Karpas-422 (cell line): ENCODE measurements at regions not wholly inside any gene's neighbourhood (a gene's known extent, or its start where the extent isn't known, plus 50 kb on each side); places are given as distances from the start of the nearest gene placed in this dataset.

Experiments used
- DNase-seq: peaks from one replicate; pipeline ENCODE4 v3.0.0-alpha.2; 2015
- H2AFZ ChIP-seq: fragments of 200-600 bp; sonication (generic); 2 replicates; pipeline ENCODE4 v1.6.1; 2014; ENCODE audit warnings: antibody characterized with exemption, low read length, mixed read lengths
- H3K27ac ChIP-seq: fragments of 200-600 bp; sonication (generic); 2 replicates; pipeline ENCODE4 v1.5.1; 2014; ENCODE audit warnings: mild to moderate bottlenecking, low read length, moderate library complexity
- H3K27me3 ChIP-seq: fragments of 200-600 bp; sonication (generic); 2 replicates; pipeline ENCODE4 v1.6.1; 2014; ENCODE audit warnings: low read length, mixed read lengths
- H3K36me3 ChIP-seq: fragments of 200-600 bp; sonication (generic); 2 replicates; pipeline ENCODE4 v1.6.1; 2014; ENCODE audit warnings: low read length, mixed read lengths; ENCODE audit not compliant: insufficient read depth
- H3K4me1 ChIP-seq: fragments of 200-600 bp; sonication (generic); 2 replicates; pipeline ENCODE4 v1.6.1; 2014; ENCODE audit warnings: mild to moderate bottlenecking, low read length, mixed read lengths
- H3K4me2 ChIP-seq: fragments of 200-600 bp; sonication (generic); 2 replicates; pipeline ENCODE4 v1.6.1; 2014; ENCODE audit warnings: low read length, low read depth, mild to moderate bottlenecking; ENCODE audit not compliant: poor library complexity, severe bottlenecking
- H3K4me3 ChIP-seq: fragments of 200-600 bp; sonication (generic); 2 replicates; pipeline ENCODE4 v1.5.1; 2014; ENCODE audit warnings: mild to moderate bottlenecking, antibody characterized with exemption, low read length, mixed read lengths
- H3K79me2 ChIP-seq: fragments of 200-600 bp; sonication (generic); 2 replicates; pipeline ENCODE4 v1.6.1; 2014; ENCODE audit warnings: mild to moderate bottlenecking, low read length, mixed read lengths
- H3K9ac ChIP-seq: fragments of 200-600 bp; sonication (generic); 2 replicates; pipeline ENCODE4 v1.6.0; 2014; ENCODE audit warnings: low read length
- H3K9me2 ChIP-seq: fragments of 200-600 bp; sonication (generic), shearing (Covaris generic); replicated peaks from 2 replicates; pipeline ENCODE4 v1.6.0; 2014; ENCODE audit warnings: mild to moderate bottlenecking, low read length, moderate library complexity; ENCODE audit not compliant: insufficient read depth
- H3K9me3 ChIP-seq: fragments of 300-700, 200-600 bp; sonication (generic); 2 replicates; pipeline ENCODE4 v1.6.1; 2014; ENCODE audit warnings: low read length, mixed read lengths
- H4K20me1 ChIP-seq: fragments of 200-600 bp; sonication (generic); 2 replicates; pipeline ENCODE4 v1.6.1; 2014; ENCODE audit warnings: mild to moderate bottlenecking, antibody characterized with exemption, low read length, low read depth; ENCODE audit not compliant: insufficient read depth

DNA sequence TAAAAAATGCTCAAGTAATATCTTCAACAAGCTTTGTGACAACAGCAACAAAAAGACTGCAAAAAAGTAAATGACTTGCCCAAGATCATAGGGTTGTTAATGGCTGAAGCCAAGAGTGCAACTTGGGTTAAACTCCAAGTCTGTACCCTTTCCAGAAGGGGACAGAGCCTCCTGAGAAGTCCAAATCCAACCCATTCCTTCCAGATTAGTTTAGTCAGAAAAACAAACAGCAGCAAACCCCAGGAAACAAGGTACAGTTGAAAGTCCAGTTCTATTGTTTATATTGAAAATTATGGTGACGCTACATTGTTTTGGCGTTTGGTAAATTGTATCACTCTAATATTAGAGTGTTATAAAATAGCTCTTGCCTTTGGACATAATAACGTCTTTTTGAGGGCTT, 239.9 kb downstream of the SPTSSA start:
- H3K79me2 ChIP-seq = no peaks in the 10 kb centered on the region
- H3K27ac ChIP-seq = no peak overlapping the region
- DNase-seq = no peak
- no peaks in the 10 kb centered on the region for H3K36me3 ChIP-seq
- H4K20me1 ChIP-seq = no peaks in the 10 kb centered on the region
- H3K4me1 ChIP-seq = no peaks in the 10 kb centered on the region
- H3K9ac ChIP-seq = no peak overlapping the region
- no peaks in the 10 kb centered on the region for H3K27me3 ChIP-seq
- H3K4me3 ChIP-seq = no peak overlapping the region
- H3K4me2 ChIP-seq = no peak overlapping the region
- H3K9me3 ChIP-seq = no peaks in the 10 kb centered on the region
- no peaks in the 10 kb centered on the region for H3K9me2 ChIP-seq
- no peak overlapping the region for H2AFZ ChIP-seq

DNA sequence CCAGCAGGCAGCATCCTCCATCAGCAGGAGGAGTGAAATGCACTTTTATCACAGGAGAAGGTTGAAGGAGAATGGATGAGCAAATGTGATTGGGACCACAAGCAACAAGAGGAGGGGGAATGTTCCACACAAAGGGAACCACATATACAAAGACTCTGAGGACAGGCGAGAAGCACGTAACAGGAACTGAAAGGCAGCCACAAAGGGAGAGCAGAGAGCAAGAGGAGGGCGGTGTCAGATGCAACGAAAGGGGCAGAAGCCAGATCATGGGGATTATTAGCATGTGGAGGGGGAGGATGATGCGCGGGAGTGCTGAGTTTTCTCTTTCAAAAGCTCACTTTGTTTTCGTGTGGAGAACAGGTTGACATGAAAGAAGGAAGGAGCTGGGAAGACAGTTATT, 241.1 kb downstream of the SPTSSA start:
- Histone ChIP-seq H3K4me1 (no peaks in the 10 kb centered on the region), H3K4me2 (no peak overlapping the region), H3K9ac (no peak overlapping the region), H3K9me3 (no peaks in the 10 kb centered on the region), H3K79me2 (no peaks in the 10 kb centered on the region), H3K4me3 (no peak overlapping the region), H2AFZ (no peak overlapping the region; the same call in 1 of the 2 replicates), H3K9me2 (no peaks in the 10 kb centered on the region), H3K36me3 (no peaks in the 10 kb centered on the region), H4K20me1 (no peaks in the 10 kb centered on the region), H3K27me3 (no peaks in the 10 kb centered on the region), H3K27ac (no peak overlapping the region)
- peak; percentile 51 for DNase-seq

DNA sequence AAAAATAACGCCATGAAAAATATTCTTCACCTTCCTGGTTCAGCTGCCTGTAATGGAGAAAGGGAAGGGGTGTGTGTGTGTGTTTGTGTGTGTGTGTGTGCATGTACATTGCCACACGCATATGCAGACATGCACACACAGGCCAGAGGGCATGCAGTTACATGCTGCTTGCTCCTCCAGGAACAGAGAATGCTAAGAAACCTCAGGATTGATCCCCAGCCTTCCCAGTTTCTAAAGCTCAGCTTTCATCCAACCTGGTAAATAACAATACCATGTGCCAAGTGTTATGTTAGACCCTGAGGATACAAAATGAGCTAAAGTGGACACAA, 241.7 kb downstream of the SPTSSA start:
- Histone ChIP-seq H3K4me3 (no peak overlapping the region), H3K79me2 (no peaks in the 10 kb centered on the region), H3K9me2 (no peaks in the 10 kb centered on the region), H3K4me2 (no peak overlapping the region), H3K4me1 (no peaks in the 10 kb centered on the region), H3K27ac (no peak overlapping the region), H3K9ac (no peak overlapping the region), H2AFZ (no peak overlapping the region), H3K9me3 (no peaks in the 10 kb centered on the region), H4K20me1 (no peaks in the 10 kb centered on the region), H3K36me3 (no peaks in the 10 kb centered on the region), H3K27me3 (no peaks in the 10 kb centered on the region)
- DNase-seq = no peak

DNA sequence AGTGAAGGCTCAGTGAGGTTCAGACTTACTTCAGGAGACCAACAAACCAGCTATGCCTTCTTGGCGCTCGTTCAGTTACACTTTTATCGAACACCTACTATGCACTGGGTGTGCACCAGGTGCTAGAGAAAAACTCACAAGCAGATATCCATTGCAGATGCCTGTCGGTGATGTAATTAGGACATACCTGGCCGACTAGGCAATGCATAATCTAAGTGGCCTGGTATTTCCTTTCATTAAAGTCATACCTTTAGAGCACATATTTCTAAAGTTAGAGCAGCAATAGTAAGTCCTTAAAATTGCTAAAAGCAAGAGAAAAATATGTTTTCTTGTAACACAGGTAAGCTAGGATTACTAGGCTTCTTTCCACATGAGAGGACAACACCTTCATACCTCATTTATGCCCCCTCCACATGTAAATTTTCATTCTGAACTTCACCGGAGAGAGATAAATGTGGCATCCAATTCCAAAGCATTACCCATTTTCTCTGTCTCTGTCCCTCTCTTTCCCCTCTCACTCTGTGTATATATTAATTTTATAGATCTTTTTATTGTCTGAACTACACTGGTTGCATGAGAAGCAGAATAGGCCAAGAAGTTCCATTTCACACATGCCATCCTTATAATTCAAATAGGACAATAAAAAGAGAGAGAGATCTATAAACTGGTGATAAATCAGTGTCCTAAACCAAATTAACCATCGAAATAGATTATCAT, 242.2 kb downstream of the SPTSSA start:
- no peak overlapping the region for H3K9ac ChIP-seq
- H3K4me1 ChIP-seq = no peaks in the 10 kb centered on the region
- no peak overlapping the region for H3K27ac ChIP-seq
- no peaks in the 10 kb centered on the region for H3K79me2 ChIP-seq
- H3K4me2 ChIP-seq = no peak overlapping the region
- no peaks in the 10 kb centered on the region for H3K9me2 ChIP-seq
- H2AFZ ChIP-seq = no peak overlapping the region
- H3K27me3 ChIP-seq = no peaks in the 10 kb centered on the region
- H3K36me3 ChIP-seq = no peaks in the 10 kb centered on the region
- DNase-seq = no peak
- H3K9me3 ChIP-seq = no peaks in the 10 kb centered on the region
- no peak overlapping the region for H3K4me3 ChIP-seq
- no peaks in the 10 kb centered on the region for H4K20me1 ChIP-seq

DNA sequence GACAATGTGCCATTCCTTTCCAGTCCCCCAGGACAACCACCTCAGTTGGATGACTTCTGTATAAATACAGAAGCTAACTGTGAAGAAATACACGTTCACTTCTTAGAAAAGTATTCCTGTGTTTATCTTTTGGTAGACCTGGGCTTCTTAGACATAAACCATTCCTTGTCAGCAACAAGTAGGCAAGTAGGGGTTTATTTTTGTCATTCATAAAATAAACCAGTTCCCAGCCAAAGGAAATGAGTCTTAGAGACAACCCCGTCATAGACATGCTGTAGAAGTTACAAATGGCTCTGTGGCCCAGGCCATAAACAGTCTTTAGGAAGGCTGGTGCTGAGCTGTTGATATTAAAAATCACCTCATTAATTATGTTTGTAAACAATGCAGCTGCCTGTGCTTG, 243.2 kb downstream of the SPTSSA start:
- Histone ChIP-seq H3K27ac (no peak overlapping the region), H3K27me3 (no peaks in the 10 kb centered on the region), H4K20me1 (no peaks in the 10 kb centered on the region), H3K9me3 (no peaks in the 10 kb centered on the region), H3K36me3 (no peaks in the 10 kb centered on the region), H3K4me1 (no peaks in the 10 kb centered on the region), H3K9ac (no peak overlapping the region), H3K9me2 (no peaks in the 10 kb centered on the region), H3K4me3 (no peak overlapping the region), H3K79me2 (no peaks in the 10 kb centered on the region), H2AFZ (no peak overlapping the region), H3K4me2 (no peak overlapping the region)
- DNase-seq = no peak

DNA sequence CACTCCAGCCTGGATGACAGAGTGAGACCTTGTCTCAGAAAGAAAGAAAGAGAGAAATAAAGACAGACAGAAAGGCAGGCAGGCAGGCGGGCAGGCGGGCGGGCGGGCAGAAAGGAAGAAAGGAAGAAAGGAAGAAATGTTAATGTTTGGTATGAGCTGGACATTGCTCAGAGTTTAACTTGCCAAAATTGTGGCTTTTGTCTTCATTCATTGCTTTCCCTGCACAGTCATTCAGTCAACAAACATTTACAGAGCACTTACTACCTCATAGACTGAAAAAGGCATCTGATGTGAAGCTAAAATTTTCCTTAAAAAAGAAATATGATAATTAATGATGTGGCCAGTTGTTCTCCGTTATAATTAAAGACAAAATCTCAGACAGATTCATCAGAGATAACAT, 247.1 kb downstream of the SPTSSA start:
- no peak overlapping the region for H2AFZ ChIP-seq
- H3K79me2 ChIP-seq = no peaks in the 10 kb centered on the region
- no peak overlapping the region for H3K27ac ChIP-seq
- no peaks in the 10 kb centered on the region for H3K9me2 ChIP-seq
- H4K20me1 ChIP-seq = no peaks in the 10 kb centered on the region
- H3K36me3 ChIP-seq = no peaks in the 10 kb centered on the region
- no peak for DNase-seq
- no peak overlapping the region for H3K4me3 ChIP-seq
- H3K4me2 ChIP-seq = no peak overlapping the region
- no peak overlapping the region for H3K9ac ChIP-seq
- H3K27me3 ChIP-seq = no peaks in the 10 kb centered on the region
- H3K4me1 ChIP-seq = no peaks in the 10 kb centered on the region
- no peaks in the 10 kb centered on the region for H3K9me3 ChIP-seq

DNA sequence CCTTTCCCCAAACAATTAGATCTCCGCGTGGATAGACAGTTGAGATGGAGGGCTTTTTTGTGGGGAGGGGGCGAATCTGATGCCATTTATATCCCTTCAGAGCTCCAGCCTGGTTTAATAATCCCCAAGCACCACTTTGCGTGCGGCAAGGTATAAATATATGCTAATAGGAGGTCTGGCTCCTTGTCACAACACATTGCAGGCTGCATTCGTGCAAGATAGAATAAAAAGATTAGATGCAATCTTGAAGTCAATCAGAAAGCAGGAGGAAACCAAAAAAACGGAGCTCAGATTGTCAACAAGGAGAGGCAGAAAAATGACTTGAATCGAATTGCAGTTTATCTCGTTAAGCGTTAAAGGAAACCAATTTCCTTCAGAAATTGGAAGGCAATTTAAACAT, 248.7 kb downstream of the SPTSSA start:
- H3K9ac ChIP-seq = no peak overlapping the region
- no peak overlapping the region for H3K27ac ChIP-seq
- H2AFZ ChIP-seq = no peak overlapping the region
- H3K79me2 ChIP-seq = no peaks in the 10 kb centered on the region
- H3K4me3 ChIP-seq = no peak overlapping the region
- H3K4me1 ChIP-seq = no peaks in the 10 kb centered on the region
- H3K9me2 ChIP-seq = no peaks in the 10 kb centered on the region
- H3K9me3 ChIP-seq = no peaks in the 10 kb centered on the region
- H3K27me3 ChIP-seq = no peaks in the 10 kb centered on the region
- no peaks in the 10 kb centered on the region for H3K36me3 ChIP-seq
- H3K4me2 ChIP-seq = no peak overlapping the region
- no peak for DNase-seq
- no peaks in the 10 kb centered on the region for H4K20me1 ChIP-seq

DNA sequence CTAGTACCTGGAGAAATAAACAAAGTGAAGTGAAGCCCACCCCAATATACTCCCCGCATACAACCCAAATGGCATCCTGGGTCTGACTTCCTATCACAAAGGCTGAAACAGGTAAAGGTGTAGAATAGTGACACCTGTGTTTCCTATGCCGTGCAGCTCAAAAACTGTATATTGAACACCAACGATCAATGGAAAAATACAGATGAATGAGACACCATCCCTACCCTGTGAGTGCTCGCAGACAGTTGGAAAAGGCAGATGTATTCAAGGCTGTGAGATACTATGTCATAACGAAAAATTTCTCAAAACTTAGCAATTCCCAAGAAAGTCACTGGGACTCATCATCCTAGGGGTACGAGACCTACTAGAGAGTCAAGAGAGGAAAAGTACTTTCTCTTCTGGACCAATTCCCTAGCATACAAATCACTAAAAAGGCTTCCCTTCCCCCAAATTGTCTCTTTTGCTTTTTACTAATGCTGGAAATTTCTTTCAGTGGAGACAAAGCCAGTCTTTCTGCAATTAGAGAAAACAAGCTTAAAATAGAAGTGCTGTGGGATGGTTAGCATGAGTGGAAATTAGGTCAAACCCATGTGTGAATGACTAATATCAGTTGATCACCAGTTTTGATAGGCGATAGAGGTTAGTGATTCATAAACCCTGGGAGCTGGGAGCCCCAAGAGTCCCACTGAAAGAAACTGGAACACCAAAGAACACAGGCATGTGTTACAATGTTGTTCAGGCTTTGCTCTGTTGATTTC, 249.7 kb downstream of the SPTSSA start:
- DNase-seq = no peak
- no peak overlapping the region for H3K4me3 ChIP-seq
- no peak overlapping the region for H2AFZ ChIP-seq
- H3K9me2 ChIP-seq = no peaks in the 10 kb centered on the region
- no peaks in the 10 kb centered on the region for H3K4me1 ChIP-seq
- H3K27me3 ChIP-seq = no peaks in the 10 kb centered on the region
- H3K36me3 ChIP-seq = no peaks in the 10 kb centered on the region
- H3K79me2 ChIP-seq = no peaks in the 10 kb centered on the region
- no peak overlapping the region for H3K27ac ChIP-seq
- no peak overlapping the region for H3K4me2 ChIP-seq
- H3K9ac ChIP-seq = no peak overlapping the region
- no peaks in the 10 kb centered on the region for H3K9me3 ChIP-seq
- no peaks in the 10 kb centered on the region for H4K20me1 ChIP-seq
